Loucy (cell line): ENCODE measurements at regions not wholly inside any gene's neighbourhood (a gene's known extent, or its start where the extent isn't known, plus 50 kb on each side); places are given as distances from the start of the nearest gene placed in this dataset.

Experiments
- H2AFZ ChIP-seq: fragments of 200-600 bp; sonication (generic); 2 replicates; pipeline ENCODE4 v1.6.0; 2016; ENCODE audit warnings: antibody characterized with exemption, mild to moderate bottlenecking, low read length, moderate library complexity
- H3F3A ChIP-seq: fragments of 200-600 bp; 2 replicates; pipeline ENCODE4 v1.6.0; 2016; ENCODE audit warnings: antibody characterized with exemption, low read depth, mild to moderate bottlenecking
- H3K27me3 ChIP-seq: fragments of 200-600 bp; sonication (generic); 2 replicates; pipeline ENCODE4 v1.6.1; 2014; ENCODE audit warnings: low read length, mild to moderate bottlenecking; ENCODE audit not compliant: insufficient read depth, poor library complexity, severe bottlenecking
- H3K36me3 ChIP-seq: fragments of 200-600 bp; sonication (generic); 2 replicates; pipeline ENCODE4 v1.6.1; 2016; ENCODE audit warnings: low read length; ENCODE audit not compliant: insufficient read depth
- H3K4me1 ChIP-seq: fragments of 200-600 bp; sonication (generic); 2 replicates; pipeline ENCODE4 v1.5.1; 2014; ENCODE audit warnings: low read length, mild to moderate bottlenecking; ENCODE audit not compliant: insufficient read depth, poor library complexity, severe bottlenecking
- H3K4me2 ChIP-seq: fragments of 200-600 bp; sonication (generic); 2 replicates; pipeline ENCODE4 v1.6.0; 2014; ENCODE audit warnings: antibody characterized with exemption, low read length, low read depth, mild to moderate bottlenecking; ENCODE audit not compliant: poor library complexity, severe bottlenecking
- H3K4me3 ChIP-seq: fragments of 200-600 bp; sonication (generic); 2 replicates; pipeline ENCODE4 v1.5.1; 2014; ENCODE audit warnings: low read length, mild to moderate bottlenecking, mixed read lengths; ENCODE audit not compliant: poor library complexity, severe bottlenecking
- H3K79me2 ChIP-seq: fragments of 200-600 bp; sonication (generic); 2 replicates; pipeline ENCODE4 v1.6.1; 2014; ENCODE audit warnings: low read length; ENCODE audit not compliant: insufficient read depth
- H3K9ac ChIP-seq: fragments of 200-600 bp; sonication (generic); 2 replicates; pipeline ENCODE4 v1.6.0; 2014; ENCODE audit warnings: mild to moderate bottlenecking, low read depth, low read length, moderate library complexity; ENCODE audit not compliant: poor library complexity, severe bottlenecking
- H3K9me2 ChIP-seq: fragments of 200-600 bp; sonication (generic); replicated peaks from 2 replicates; pipeline ENCODE4 v1.6.1; 2016; ENCODE audit warnings: low read depth, low read length, mixed read lengths
- H3K9me3 ChIP-seq: fragments of 200-600 bp; sonication (generic); 2 replicates; pipeline ENCODE4 v1.6.1; 2014; ENCODE audit warnings: mild to moderate bottlenecking, antibody characterized with exemption, low read length, low read depth; ENCODE audit not compliant: insufficient read depth
- H4K20me1 ChIP-seq: fragments of 200-600 bp; sonication (generic); 2 replicates; pipeline ENCODE4 v1.6.0; 2014; ENCODE audit warnings: antibody characterized with exemption, low read length, mild to moderate bottlenecking; ENCODE audit not compliant: insufficient read depth, poor library complexity, severe bottlenecking
- CTCF ChIP-seq: fragments of 200-600 bp; sonication (generic); conservative IDR thresholded peaks from 2 replicates; pipeline ENCODE4 v1.5.1; 2014; ENCODE audit warnings: mild to moderate bottlenecking, antibody characterized with exemption, low read length
- EZH2phosphoT487 ChIP-seq: fragments of 200-600 bp; IDR thresholded peaks from 2 replicates; pipeline ENCODE4 v1.6.1; 2018; ENCODE audit warnings: antibody characterized with exemption, mild to moderate bottlenecking, moderate library complexity, borderline replicate concordance

- no peak overlapping the region for H3K4me2 ChIP-seq
- H3K27me3 ChIP-seq: no peaks in the 10 kb centered on the region
- peaks cover 10% of the 10 kb centered on the region for H3K4me1 ChIP-seq
- no peaks in the 10 kb centered on the region for H3K36me3 ChIP-seq
- H3K4me3 ChIP-seq: no peak overlapping the region
- no peaks in the 10 kb centered on the region for H3F3A ChIP-seq
- H2AFZ ChIP-seq: no peak overlapping the region
- H3K9me2 ChIP-seq: no peaks in the 10 kb centered on the region
- H4K20me1 ChIP-seq: no peaks in the 10 kb centered on the region
- no peak for TF ChIP-seq CTCF
- no peak for TF ChIP-seq EZH2phosphoT487
- no peak overlapping the region for H3K9ac ChIP-seq
- H3K79me2 ChIP-seq: no peaks in the 10 kb centered on the region
- H3K9me3 ChIP-seq: no peaks in the 10 kb centered on the region
These were observed 92.3 kb upstream of the TLE3 start for GRCh38 chr15:70189826-70190695.

- Histone ChIP-seq H3F3A (no peaks in the 10 kb centered on the region), H3K9ac (no peak overlapping the region), H3K9me2 (no peaks in the 10 kb centered on the region), H3K36me3 (no peaks in the 10 kb centered on the region), H3K27me3 (no peaks in the 10 kb centered on the region), H3K4me3 (no peak overlapping the region), H3K9me3 (no peaks in the 10 kb centered on the region), H3K4me2 (no peak overlapping the region), H4K20me1 (no peaks in the 10 kb centered on the region), H3K79me2 (no peaks in the 10 kb centered on the region), H2AFZ (no peak overlapping the region), H3K4me1 (peaks cover 10% of the 10 kb centered on the region)
- TF ChIP-seq EZH2phosphoT487: no peak
- no peak for TF ChIP-seq CTCF
These were observed 90.6 kb upstream of the TLE3 start for GRCh38 chr15:70188286-70188685.

- TF ChIP-seq CTCF (no peak), EZH2phosphoT487 (no peak)
- Histone ChIP-seq H3K4me1 (peaks cover 10% of the 10 kb centered on the region), H3K9me2 (no peaks in the 10 kb centered on the region), H3K79me2 (no peaks in the 10 kb centered on the region), H4K20me1 (no peaks in the 10 kb centered on the region), H3K27me3 (no peaks in the 10 kb centered on the region), H3K4me2 (no peak overlapping the region), H3K9ac (no peak overlapping the region), H3K9me3 (no peaks in the 10 kb centered on the region), H3K4me3 (no peak overlapping the region), H3K36me3 (no peaks in the 10 kb centered on the region), H2AFZ (no peak overlapping the region), H3F3A (no peaks in the 10 kb centered on the region)
These were observed 89.6 kb upstream of the TLE3 start for GRCh38 chr15:70187331-70187730.
